K562 (cell line): ENCODE measurements at regions not wholly inside any gene's neighbourhood (a gene's known extent, or its start where the extent isn't known, plus 50 kb on each side); places are given as distances from the start of the nearest gene placed in this dataset.

Source experiments
- EP300 ChIP-seq: IDR thresholded peaks from 2 replicates; pipeline ENCODE4 v1.6.1; 2012; ENCODE audit warnings: low read length, improper control_type of control experiment
- ZNF174 ChIP-seq: fragments of 250-450 bp; sonication (Bioruptor Pico); IDR thresholded peaks from 2 replicates; pipeline ENCODE4 v1.4.0; 2020; ENCODE audit warnings: mild to moderate bottlenecking
- ZNF175 ChIP-seq: fragments of 200-800 bp; sonication (Bioruptor generic); IDR thresholded peaks from 2 replicates; pipeline ENCODE4 v1.6.1; 2016; ENCODE audit warnings: low read depth, mild to moderate bottlenecking, missing genetic modification characterization, missing compliant biosample characterization
- ZNF77 ChIP-seq: fragments of 250-450 bp; sonication (Bioruptor Pico); IDR thresholded peaks from 2 replicates; pipeline ENCODE4 v1.5.0; 2020
- TF ChIP-seq, protein P1 (sequence below): sonication (generic); formaldehyde crosslinking; IDR thresholded peaks from 2 replicates; pipeline ENCODE4 v1.4.0; 2020; ENCODE audit warnings: mild to moderate bottlenecking, missing genetic modification reagents
- TF ChIP-seq, protein P2 (sequence below): fragments of 450-650 bp; formaldehyde crosslinking; conservative IDR thresholded peaks from 2 replicates; pipeline ENCODE4 v1.4.0; 2022; ENCODE audit warnings: mild to moderate bottlenecking, missing genetic modification characterization
- TF ChIP-seq, protein P3 (sequence below): fragments of 450-650 bp; formaldehyde crosslinking; IDR thresholded peaks from 2 replicates; pipeline ENCODE4 v1.4.0; 2022; ENCODE audit warnings: missing genetic modification characterization
- TF ChIP-seq, protein P4 (sequence below): fragments of 450-650 bp; IDR thresholded peaks from 2 replicates; pipeline ENCODE4 v1.6.1; 2018; ENCODE audit not compliant: partially characterized antibody

DNA sequence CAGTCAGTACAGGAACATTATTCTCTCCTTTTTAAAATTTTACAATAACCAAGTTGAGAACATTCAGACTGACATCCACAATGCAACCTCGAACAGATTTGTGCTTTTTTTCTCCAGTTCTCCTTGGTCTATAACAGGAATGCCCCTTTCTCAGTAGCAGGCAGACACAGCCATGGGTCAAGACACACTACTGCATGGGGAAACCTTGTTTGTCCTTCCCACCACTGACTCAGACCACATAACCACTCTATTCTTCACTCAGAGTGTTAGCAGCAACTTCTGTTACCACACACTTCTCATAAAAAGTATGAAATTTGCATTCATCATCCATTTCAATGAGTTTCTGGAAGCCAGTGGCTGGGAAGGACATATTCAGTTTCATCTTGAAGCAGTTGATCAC lies 421.7 kb downstream of the ADRA2A start (continued):
- TF ChIP-seq, protein P1, sequence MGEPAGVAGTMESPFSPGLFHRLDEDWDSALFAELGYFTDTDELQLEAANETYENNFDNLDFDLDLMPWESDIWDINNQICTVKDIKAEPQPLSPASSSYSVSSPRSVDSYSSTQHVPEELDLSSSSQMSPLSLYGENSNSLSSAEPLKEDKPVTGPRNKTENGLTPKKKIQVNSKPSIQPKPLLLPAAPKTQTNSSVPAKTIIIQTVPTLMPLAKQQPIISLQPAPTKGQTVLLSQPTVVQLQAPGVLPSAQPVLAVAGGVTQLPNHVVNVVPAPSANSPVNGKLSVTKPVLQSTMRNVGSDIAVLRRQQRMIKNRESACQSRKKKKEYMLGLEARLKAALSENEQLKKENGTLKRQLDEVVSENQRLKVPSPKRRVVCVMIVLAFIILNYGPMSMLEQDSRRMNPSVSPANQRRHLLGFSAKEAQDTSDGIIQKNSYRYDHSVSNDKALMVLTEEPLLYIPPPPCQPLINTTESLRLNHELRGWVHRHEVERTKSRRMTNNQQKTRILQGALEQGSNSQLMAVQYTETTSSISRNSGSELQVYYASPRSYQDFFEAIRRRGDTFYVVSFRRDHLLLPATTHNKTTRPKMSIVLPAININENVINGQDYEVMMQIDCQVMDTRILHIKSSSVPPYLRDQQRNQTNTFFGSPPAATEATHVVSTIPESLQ (CRISPR knock-in tag), result no peak
- TF ChIP-seq ZNF174 (CRISPR knock-in tag) (no peak), EP300 (no peak), ZNF77 (CRISPR knock-in tag) (no peak), ZNF175 (CRISPR knock-in tag) (no peak)
- TF ChIP-seq, protein P2, sequence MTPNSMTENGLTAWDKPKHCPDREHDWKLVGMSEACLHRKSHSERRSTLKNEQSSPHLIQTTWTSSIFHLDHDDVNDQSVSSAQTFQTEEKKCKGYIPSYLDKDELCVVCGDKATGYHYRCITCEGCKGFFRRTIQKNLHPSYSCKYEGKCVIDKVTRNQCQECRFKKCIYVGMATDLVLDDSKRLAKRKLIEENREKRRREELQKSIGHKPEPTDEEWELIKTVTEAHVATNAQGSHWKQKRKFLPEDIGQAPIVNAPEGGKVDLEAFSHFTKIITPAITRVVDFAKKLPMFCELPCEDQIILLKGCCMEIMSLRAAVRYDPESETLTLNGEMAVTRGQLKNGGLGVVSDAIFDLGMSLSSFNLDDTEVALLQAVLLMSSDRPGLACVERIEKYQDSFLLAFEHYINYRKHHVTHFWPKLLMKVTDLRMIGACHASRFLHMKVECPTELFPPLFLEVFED, result no peak
- TF ChIP-seq, protein P3, sequence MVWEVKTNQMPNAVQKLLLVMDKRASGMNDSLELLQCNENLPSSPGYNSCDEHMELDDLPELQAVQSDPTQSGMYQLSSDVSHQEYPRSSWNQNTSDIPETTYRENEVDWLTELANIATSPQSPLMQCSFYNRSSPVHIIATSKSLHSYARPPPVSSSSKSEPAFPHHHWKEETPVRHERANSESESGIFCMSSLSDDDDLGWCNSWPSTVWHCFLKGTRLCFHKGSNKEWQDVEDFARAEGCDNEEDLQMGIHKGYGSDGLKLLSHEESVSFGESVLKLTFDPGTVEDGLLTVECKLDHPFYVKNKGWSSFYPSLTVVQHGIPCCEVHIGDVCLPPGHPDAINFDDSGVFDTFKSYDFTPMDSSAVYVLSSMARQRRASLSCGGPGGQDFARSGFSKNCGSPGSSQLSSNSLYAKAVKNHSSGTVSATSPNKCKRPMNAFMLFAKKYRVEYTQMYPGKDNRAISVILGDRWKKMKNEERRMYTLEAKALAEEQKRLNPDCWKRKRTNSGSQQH (CRISPR knock-in tag), result no peak
- TF ChIP-seq, protein P4, sequence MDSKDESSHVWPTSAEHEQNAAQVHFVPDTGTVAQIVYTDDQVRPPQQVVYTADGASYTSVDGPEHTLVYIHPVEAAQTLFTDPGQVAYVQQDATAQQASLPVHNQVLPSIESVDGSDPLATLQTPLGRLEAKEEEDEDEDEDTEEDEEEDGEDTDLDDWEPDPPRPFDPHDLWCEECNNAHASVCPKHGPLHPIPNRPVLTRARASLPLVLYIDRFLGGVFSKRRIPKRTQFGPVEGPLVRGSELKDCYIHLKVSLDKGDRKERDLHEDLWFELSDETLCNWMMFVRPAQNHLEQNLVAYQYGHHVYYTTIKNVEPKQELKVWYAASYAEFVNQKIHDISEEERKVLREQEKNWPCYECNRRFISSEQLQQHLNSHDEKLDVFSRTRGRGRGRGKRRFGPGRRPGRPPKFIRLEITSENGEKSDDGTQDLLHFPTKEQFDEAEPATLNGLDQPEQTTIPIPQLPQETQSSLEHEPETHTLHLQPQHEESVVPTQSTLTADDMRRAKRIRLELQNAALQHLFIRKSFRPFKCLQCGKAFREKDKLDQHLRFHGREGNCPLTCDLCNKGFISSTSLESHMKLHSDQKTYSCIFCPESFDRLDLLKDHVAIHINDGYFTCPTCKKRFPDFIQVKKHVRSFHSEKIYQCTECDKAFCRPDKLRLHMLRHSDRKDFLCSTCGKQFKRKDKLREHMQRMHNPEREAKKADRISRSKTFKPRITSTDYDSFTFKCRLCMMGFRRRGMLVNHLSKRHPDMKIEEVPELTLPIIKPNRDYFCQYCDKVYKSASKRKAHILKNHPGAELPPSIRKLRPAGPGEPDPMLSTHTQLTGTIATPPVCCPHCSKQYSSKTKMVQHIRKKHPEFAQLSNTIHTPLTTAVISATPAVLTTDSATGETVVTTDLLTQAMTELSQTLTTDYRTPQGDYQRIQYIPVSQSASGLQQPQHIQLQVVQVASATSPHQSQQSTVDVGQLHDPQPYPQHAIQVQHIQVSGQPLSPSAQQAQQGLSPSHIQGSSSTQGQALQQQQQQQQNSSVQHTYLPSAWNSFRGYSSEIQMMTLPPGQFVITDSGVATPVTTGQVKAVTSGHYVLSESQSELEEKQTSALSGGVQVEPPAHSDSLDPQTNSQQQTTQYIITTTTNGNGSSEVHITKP, result no peak
